HG02970 (cell line): ENCODE measurements at regions not wholly inside any gene's neighbourhood (a gene's known extent, or its start where the extent isn't known, plus 50 kb on each side); places are given as distances from the start of the nearest gene placed in this dataset.
A peak's percentile ranks its signal among the peaks of the same experiment; 100 is the strongest.

Experiments used
- ATAC-seq: cut with Tn5 transposase; IDR thresholded peaks from one replicate; pipeline ENCODE4 v1.9.1; 2021; ENCODE audit warnings: mild to moderate bottlenecking, moderate library complexity, moderate number of reproducible peaks; ENCODE audit not compliant: unreplicated experiment, low FRiP score

DNA sequence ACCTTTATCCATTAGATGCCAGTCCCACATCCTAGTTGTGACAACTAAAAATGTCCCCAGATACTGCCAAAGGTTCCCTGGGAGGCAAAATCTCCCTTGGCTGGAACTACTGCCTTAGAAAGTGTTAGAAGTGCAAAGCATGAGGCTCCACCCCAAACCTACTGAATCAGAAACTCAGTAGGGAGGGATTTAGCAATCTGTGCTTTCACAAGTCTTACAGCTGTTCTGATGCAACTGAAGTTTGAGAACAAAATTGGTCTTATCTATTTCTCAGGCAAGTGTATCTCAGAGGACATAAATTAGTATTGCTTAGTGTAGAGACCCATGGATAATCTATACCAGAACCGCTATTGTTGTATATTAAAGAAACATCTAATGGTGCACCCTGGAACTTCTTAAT is 70.2 kb downstream of the CLDN1 start:
- no peak for ATAC-seq

DNA sequence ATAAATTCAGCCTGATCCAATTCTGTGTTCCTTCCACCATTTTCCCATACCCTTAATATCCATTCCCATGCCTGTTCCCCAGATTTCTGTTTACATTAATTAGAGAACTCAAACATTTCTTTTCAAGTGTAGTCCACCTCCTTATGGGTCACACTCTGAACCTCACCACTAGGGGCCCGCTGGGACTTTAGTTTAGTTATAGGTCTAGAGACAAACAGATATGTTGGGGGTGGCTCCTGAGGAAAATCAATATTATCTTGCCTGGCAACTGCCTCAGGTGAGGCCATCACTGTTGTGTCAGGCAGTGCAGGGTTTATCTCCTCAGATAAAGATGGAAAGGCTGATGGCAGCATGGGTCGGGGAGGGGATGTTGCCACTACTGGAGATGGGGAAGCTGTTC is 72.8 kb downstream of the CLDN1 start:
- ATAC-seq, result no peak

DNA sequence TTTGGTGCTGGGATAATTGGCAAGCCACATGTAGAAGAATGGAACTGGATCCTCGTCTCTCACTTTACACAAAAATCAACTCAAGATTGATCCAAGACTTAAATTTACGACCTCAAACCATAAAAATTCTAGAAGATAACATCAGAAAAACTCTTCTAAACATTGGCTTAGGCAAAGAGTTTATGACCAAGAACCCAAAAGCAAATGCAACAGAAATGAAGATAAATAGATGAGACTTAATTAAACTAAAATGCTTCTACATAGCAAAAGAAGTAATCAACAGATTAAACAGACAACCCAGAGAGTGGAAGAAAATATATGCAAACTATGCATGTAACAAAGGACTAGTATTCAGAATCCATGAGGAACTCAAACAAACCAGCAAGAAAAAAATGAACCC is 80.1 kb downstream of the CLDN1 start:
- ATAC-seq, result no peak

DNA sequence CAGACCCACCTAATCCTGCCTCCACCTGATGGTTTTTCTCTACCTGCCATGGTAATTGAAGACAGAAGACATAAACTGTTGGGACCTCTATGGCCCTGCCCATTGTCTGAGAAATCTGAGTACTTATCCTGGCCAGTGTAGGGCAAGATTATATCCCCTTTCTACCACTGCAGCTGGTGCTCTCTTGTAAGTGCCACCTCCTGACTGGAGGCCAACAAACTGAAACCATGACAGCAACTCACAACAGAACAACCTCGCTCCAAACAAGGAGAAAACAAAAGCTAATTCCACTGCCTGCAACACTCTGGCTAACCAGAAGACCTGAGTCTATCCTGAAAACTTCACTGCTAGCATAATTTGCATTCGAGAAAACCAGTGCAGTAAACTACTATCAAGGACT is 82.9 kb downstream of the CLDN1 start:
- no peak for ATAC-seq

DNA sequence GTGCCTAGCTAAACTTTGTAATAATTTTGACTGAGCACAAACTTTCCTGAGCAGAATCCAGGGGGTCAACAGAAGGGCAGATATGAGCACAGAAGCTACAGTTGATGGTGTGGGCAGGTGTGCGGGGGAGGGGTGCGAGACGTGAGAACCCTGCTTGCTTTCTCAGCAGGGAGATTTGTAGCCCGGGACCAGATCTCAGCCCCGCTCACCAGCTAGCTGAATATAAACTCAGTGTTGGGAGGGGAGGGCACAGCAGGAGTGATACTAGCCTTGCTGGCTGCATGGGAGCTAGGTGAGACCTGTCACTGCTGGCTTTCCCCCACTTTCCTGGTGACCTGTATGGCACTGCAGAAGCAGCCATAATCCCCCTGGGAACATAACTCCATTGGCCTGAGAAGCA is 83.4 kb downstream of the CLDN1 start:
- ATAC-seq, result no peak

DNA sequence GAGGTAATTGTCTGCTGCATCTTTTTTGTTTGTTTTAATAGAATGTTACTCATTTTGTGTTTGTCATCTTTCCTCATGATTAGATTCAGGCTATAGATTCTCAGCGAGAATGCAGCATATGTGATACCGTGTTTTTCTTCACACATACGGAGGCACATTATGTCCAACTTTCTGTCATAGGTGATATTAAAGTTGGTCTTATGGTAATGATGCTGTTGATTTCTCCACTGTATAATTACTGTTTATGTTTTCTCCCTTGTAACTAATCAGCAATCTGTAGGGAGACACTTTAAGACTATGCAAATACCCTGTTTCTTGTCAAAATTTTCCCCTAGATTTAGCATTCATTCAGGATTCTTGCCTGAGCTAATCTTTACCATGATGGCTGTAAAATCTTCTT is 87.6 kb downstream of the CLDN1 start:
- no peak for ATAC-seq

DNA sequence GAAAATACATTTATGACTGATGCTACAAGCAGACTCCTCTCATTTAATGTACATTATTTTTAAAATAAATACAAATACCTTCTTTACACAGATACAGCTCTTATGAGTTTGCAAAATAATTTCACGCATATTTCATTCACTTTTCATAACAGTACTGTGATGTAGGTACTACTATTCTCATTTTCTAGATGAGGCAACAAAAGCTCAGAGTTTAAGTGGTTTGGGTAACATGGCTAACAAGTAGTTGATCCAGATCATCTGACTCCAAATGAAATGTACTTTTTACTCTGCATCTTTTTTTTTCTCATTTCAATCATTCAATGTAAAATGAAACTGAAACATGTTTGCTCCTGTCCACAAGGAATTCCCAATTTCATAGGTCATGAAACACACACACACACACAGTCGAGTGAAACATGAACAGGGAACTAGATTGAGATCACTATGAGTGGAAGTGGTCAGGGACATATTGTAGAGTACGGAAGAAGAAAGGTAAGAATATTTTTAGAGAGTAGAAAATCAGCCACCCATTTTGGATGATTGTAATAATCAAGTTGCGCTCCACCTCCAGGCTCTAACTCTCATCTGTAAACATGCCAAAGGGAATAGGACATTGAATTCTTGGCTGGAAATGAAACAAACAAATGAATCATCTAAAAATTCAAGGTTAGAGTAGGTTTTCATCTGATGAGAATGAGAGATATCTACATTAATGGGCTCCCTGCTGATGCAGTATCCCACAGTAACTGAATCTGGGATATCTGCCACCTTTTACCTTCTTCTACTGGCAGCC is 92.4 kb downstream of the CLDN1 start:
- ATAC-seq, result no peak

DNA sequence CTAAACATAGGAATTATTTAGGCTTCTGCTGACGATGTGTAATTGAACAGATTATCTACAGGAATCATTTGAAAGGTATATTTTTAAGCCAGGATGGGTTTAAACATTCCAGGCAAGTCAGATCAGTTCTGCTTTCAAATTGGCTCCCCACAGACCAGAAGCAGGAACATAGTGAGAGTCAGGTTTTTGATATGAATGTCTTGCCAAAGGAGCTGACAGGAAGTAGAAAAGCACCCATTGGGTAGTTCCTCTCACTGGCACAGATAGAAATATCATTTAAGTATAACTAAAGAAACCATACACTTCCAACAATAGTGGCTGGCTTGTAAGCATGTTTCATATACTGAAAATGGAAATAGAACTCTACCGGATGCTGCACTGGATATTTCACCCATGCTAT is 95.2 kb downstream of the CLDN1 start:
- ATAC-seq, result no peak

DNA sequence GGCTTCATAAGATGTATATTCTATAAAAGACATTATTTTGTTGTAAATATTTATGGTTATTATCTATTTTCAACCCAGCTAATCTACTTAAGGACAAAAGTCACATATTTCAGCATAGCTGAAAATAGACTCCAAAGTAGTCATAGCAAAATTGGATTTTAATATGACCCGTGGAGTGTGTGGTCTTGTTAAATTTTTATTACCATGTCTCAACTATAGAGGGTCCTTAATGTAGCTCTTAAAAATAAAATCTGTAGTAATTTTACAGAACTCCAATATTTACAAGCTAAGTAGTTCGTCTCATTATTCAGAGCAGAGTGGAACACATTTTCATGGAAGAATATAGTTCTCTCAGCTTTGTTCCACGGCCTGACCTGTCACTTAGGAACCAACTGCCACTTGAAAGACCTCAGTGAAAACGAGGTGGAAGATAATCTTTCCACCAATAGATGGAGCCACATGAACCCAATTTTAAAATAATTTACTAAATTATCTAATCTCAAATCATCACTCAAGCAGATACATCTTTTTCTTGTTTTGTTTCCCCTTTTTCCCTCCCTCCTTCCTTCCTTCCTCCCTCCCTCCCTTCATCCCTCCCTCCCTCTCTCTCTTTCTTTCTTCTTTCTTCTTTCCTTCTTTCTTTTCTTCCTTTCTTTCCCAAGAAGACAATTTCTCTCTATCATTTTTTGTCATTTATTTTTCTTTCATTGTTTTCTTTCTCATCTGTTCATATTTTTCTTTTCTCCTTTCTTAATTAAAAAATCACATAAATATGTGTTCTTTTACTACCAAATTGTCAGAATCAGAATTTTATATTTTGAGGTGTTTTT is 97.2 kb downstream of the CLDN1 start:
- ATAC-seq, result no peak

DNA sequence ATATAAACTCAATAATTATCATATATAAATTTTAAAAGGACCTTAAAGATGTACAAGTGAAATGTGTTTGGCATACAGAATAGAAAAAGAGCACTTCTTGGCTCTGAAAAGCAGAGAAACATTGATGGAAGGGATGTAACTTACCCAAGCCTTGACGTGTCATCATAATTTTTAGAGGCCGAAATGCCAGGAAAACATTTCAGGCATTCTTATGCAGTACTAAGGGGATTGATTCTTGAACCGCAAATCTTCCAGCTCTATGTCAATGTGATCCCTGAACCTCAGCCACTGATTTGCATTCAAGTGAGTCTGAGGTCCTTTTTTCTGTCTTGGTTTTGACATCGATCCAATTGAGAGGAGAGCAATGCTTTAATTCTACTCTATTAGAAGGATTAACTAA is 97.8 kb downstream of the CLDN1 start:
- ATAC-seq, result no peak

DNA sequence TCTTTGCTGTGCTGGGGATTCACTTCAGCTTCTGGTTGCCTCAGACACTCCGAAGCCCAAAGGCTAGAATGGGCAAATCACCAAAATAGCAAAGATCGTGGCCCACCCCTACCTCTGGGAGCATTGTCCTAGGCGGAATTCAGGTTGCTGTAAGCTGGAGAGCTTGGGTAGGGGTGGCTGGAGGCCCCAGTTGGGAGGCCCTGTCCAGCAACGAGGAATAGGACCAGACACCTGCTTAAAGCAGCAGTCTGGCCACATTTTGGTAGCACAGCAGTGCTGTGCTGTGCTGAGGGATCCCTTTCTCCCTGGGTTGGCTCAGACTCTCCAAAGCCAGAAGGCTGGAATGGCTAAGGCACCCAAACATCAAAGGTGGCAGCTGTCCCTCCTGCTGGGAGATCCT is 99.3 kb downstream of the CLDN1 start:
- no peak for ATAC-seq

DNA sequence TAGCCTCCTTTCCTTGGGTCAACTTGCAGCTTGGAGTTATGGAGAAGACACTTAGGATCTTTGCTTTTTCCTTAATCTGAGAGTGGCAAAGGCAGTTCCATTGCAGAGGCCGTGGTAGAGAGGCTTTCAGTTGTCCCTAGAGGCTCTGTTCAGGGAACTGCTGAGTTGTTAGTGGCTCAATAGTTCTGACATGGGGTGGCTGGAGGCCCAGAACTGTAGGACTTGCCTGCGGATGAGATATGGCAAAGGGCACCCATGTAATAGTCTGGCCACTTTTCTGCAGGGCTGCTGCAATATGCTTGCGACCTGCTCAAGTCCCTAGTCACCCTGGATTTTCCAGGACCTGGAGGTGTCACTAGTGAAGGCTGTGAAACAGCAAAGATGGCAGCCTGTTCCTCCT is 99.9 kb downstream of the CLDN1 start:
- no peak for ATAC-seq

DNA sequence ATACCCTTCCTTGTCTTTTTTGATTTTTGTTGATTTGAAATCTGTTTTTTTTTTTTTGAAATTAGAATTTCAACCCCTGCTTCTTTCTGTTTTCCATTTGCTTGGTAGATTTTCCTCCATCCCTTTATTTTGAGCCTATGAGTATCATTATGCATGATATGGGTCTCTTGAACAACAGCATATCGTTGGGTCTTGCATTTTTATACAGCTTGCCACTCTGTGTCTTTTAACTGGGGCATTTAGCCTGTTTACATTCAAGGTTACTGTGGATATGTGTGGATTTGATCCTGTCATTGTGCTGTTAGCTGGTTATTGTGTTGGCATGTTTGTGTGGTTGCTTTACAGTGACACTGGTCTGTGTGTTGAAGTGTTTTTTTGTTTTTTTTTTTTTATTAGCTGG is 99.7 kb upstream of the P3H2 start:
- no peak for ATAC-seq

DNA sequence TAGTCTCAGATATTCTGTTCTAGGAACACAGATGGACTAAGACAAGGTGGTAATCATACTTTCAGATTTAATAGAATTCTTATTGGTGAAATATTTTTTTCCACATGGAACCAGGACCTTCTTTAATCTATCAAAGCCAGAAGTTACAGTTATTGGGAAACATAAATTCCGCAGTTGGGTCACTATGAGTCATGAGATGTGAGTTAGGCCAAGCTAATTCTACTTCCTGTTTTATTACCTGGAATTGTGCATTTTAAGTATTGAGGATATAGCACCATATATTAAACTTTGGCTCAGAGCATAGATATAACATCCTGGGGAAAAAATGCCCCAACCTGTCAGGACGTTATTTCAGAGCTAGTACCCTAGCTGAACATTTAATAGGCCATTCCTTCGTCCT is 96.4 kb upstream of the P3H2 start:
- no peak for ATAC-seq

DNA sequence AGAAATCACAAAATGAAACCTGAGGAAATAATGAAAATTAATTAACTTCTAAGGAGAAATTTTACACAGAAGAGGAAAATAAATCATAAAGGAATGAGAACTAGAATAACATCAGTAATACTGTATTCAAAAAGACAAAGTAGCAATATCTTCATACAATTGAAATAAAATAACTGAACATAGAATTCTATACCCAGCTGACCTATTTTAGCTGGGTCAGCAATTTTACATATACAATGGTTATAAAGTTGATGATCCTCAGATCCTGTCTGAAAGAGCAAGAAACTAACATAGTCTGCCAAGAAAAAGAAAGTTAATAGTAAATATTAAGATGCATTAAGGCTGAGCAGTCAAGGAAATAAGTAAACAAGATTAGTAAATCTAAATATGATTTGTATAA is 93.0 kb upstream of the P3H2 start:
- ATAC-seq, result no peak

DNA sequence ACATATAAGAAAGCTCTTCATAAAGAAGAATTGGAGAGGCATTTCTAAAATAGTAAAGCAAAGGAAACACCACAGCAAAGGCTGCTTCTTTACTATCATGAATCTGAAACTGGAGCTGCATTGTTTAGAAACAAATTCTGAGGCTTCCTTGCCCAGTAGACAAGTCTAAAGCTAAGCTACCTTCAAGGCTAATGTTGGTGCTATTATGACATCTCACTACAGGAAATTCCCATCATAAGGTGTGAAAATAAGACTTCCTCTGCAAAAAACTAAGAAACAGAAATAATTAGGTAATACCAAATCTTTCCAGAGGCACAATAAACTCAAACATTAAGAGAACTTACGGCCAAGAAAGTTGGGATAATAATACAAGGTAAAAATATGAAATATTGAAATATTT is 89.9 kb upstream of the P3H2 start:
- no peak for ATAC-seq

DNA sequence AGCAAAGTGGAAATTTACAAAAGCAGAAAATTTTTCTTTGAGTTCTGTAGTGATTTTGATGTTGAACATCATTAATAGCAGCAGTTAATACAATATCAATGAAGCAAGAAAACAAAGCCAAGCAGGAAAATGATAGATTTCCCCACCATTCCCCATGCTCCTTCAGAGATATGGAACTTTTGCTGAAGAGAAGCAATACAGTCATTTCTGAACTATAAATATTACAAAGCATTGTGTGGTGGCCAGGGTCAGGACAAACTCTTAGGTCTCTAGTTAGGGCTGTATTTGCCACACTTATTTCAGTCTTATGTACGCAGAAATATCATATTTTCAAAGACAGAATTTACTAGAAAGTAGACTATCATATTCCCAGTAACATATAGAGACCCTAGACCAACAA is 88.8 kb upstream of the P3H2 start:
- no peak for ATAC-seq

DNA sequence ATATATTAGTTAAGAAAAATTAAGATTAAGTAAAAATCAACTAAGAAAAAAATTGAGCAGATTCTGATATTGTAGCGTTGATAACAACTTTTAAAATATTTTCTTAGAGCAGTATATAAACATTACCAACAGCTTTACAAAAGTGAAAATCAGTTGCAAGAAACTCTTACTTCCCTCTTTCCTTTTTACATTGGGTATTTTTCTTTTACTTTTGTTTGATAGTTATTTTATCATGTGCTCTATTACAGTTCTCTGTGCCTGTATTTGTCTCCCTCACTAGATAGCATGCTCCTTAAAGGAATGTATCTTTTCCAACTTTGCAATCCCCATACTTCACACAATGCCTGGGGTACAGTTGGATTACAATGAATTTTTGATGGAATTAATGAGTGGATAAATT is 87.5 kb upstream of the P3H2 start:
- no peak for ATAC-seq

DNA sequence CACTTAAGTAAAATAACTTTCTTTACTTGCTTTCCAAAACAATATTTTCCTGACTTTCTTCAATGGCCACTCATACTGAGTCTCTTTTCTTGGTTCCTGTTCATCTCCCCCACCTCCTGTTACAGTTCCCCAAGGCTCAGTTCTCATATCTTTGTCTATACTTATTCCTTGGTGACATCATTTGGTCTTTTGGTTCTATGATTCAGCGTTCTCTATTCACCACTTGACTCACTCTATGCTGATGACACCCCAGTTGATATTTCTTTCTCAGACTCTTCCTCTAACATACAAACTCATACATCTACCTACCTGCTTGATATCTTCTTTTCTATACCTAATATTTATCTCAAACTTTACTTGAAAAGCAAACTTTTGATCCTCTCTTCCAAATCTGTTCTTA is 85.0 kb upstream of the P3H2 start:
- peak; percentile 64 for ATAC-seq

DNA sequence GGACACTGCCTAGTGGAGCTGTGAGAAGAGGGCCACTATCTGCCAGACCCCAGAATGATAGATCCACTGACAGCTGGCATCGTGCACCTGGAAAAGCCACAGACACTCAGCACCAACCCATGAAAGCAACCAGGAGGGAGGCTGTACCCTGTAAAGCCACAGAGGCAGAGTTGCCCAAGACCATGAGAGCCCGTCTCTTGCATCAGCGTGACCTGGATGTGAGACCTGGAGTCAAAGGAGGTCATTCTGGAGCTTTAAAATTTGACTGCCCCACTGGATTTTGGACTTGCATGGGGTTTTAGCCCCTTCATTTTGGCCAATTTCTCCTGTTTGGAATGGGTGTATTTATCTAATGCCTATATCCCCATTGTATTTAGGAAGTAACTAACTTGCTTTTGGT is 83.5 kb upstream of the P3H2 start:
- ATAC-seq, result no peak

DNA sequence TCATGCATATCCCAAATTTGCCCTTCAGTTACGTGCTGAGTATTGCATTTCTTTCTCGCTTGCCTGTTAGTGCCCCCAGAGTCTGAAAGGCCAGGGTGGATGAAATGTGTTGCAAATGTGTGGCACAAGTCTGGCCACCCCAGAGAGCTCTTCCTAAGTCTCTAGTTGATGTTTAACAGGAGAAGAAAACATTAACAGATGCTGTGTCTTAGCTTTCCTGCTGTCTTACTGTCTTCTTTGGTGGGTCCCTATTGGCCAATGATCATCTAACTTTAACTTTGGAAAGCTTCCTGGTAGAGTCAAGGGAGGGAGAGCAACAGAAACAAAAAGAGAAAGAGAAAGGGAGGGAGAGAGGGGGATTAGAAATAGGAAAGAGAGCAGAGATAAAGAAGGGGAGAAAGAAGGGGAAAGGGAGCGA is 76.7 kb upstream of the P3H2 start:
- no peak for ATAC-seq

DNA sequence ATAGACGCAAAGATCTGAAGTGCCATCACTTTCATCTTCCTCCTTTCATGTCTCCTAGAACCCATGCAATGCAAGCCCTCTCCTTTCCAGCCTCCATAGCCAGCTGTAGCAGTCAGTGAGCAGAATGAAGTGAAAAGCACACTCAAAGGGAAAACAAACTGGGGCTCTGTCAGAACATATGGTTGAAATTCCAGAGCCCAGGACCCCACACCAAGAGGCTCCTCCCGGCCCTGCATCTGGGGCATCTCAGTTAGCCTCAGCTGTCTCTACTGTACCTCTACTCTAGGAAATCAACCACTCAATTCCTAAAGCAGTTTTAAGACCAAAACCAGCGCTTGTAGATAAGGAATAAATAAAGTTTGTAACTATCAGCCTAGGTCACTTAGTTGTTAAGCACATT is 73.8 kb upstream of the P3H2 start:
- no peak for ATAC-seq
